K562 (cell line): ENCODE measurements at regions not wholly inside any gene's neighbourhood (a gene's known extent, or its start where the extent isn't known, plus 50 kb on each side); places are given as distances from the start of the nearest gene placed in this dataset.

Experiments
- ATAC-seq: fragments of 200-7000 bp; cut with Tn5 transposase; 3 replicates; pipeline ENCODE4 v1.9.1; 2020; ENCODE audit warnings: moderate library complexity
- BruUV-seq: library from RNA; stranded (reverse); fragments of 400-500 nt; replicated peaks from 2 replicates; lab custom pipeline; 2021; lab: Mats Ljungman, UMichigan
- CTCF ChIA-PET: fragments of 300-600 bp; formaldehyde crosslinking; extraction: SDS; loops from one replicate; lab custom pipeline; 2021; ENCODE audit warnings: low intra/inter-chr PET ratio; lab: Yijun Ruan, JAX
- POLR2A ChIA-PET: fragments of 300-600, 350-650 bp; sonication (Branson Sonifier 250); formaldehyde crosslinking; extraction: SDS; loops from one replicate; lab custom pipeline; 2021; ENCODE audit warnings: antibody characterized with exemption, inconsistent platforms; lab: Yijun Ruan, JAX
- DNase-seq, 4 experiments: peaks; one replicate each; pipeline versions ENCODE4 v3.0.0 to v3.0.0-alpha.2; 2011 to 2018; ENCODE audit warnings: low spot score in 3 of 4, mixed read lengths in 3 of 4; ENCODE audit errors: extremely low read depth in 1 of 4
- FAIRE-seq: peaks from 2 replicates; lab custom pipeline; 2011; peaks lifted over from hg19 to GRCh38; lab: Jason Lieb, UNC
- H2AFZ ChIP-seq: 2 replicates; pipeline ENCODE4 v1.6.0; 2011; ENCODE audit warnings: low read depth, low read length, control low read depth, inconsistent platforms
- H3K27ac ChIP-seq: fragments of 200-600 bp; 3 replicates; pipeline ENCODE4 v1.8.0; 2011; ENCODE audit warnings: low read depth, mild to moderate bottlenecking, control low read depth, inconsistent platforms, low read length, moderate library complexity, mixed read lengths; ENCODE audit errors: extremely low read depth
- H3K27me3 ChIP-seq, 2 experiments: fragments of 300-600 bp in 1 of 2; 2 replicates in 1 of 2; 3 replicates in 1 of 2; pipeline versions ENCODE4 v1.6.0 to v1.8.0; 2011; ENCODE audit warnings: inconsistent platforms in 2 of 2, low read length in 2 of 2, mild to moderate bottlenecking in 1 of 2, mixed read lengths in 1 of 2, moderate library complexity in 1 of 2; ENCODE audit not compliant: control insufficient read depth in 2 of 2, insufficient read depth in 2 of 2
- H3K36me3 ChIP-seq: fragments of 300-600 bp; 3 replicates; pipeline ENCODE4 v1.8.0; 2011; ENCODE audit warnings: mild to moderate bottlenecking, low read length, inconsistent platforms; ENCODE audit not compliant: control insufficient read depth, insufficient read depth
- H3K4me1 ChIP-seq, 2 experiments: fragments of 200-600 bp in 1 of 2; replicated peaks in 1 of 2; 2 replicates in 1 of 2; 3 replicates in 1 of 2; pipeline versions ENCODE4 v1.5.1 to v1.8.0; 2011; ENCODE audit warnings: inconsistent platforms in 2 of 2, low read length in 2 of 2, mild to moderate bottlenecking in 1 of 2, mixed read lengths in 1 of 2, moderate library complexity in 1 of 2; ENCODE audit not compliant: control insufficient read depth in 2 of 2, insufficient read depth in 2 of 2
- H3K4me2 ChIP-seq: 2 replicates; pipeline ENCODE4 v1.6.1; 2011; ENCODE audit warnings: low read length, control low read depth, inconsistent platforms, mixed read lengths; ENCODE audit not compliant: insufficient read depth
- H3K4me3 ChIP-seq: fragments of 200-600 bp; sonication (generic), shearing (Covaris generic); 2 replicates; pipeline ENCODE4 v1.5.1; 2016; ENCODE audit warnings: control low read depth, inconsistent platforms
- H3K79me2 ChIP-seq: fragments of 200-600 bp; 3 replicates; pipeline ENCODE4 v1.8.0; 2011; ENCODE audit warnings: low read length, inconsistent platforms; ENCODE audit not compliant: control insufficient read depth, insufficient read depth
- H3K9ac ChIP-seq, 2 experiments: 2 replicates each; pipeline versions ENCODE4 v1.6.0 to v1.6.1; 2011; ENCODE audit warnings: low read depth in 2 of 2, low read length in 2 of 2, control low read depth in 1 of 2, inconsistent platforms in 1 of 2, mild to moderate bottlenecking in 1 of 2, mixed read lengths in 1 of 2; ENCODE audit not compliant: insufficient read depth in 1 of 2
- H3K9me1 ChIP-seq: one replicate; pipeline ENCODE4 v1.6.0; 2011; ENCODE audit warnings: inconsistent platforms, mild to moderate bottlenecking, low read length, moderate library complexity; ENCODE audit not compliant: control insufficient read depth, insufficient read depth
- H3K9me3 ChIP-seq: replicated peaks from 2 replicates; pipeline ENCODE4 v1.5.1; 2011; ENCODE audit warnings: low read depth, low read length, inconsistent platforms; ENCODE audit not compliant: control insufficient read depth, insufficient read depth
- H4K20me1 ChIP-seq: replicated peaks from 2 replicates; pipeline ENCODE4 v1.6.1; 2011; ENCODE audit warnings: low read length, inconsistent platforms, mixed read lengths; ENCODE audit not compliant: control insufficient read depth, insufficient read depth
- DNMT1 ChIP-seq: fragments of 450-650 bp; IDR thresholded peaks from 2 replicates; pipeline ENCODE4 v1.6.1; 2016; ENCODE audit warnings: antibody characterized with exemption, mild to moderate bottlenecking
- E2F3 ChIP-seq: fragments of 250-450 bp; sonication (Bioruptor Pico); IDR thresholded peaks from 2 replicates; pipeline ENCODE4 v1.4.0; 2020; ENCODE audit warnings: mild to moderate bottlenecking
- E2F4 ChIP-seq: sonication (generic); formaldehyde crosslinking; IDR thresholded peaks from 2 replicates; pipeline ENCODE4 v1.8.0; 2022; ENCODE audit warnings: mild to moderate bottlenecking, low read depth, missing genetic modification reagents
- ESRRB ChIP-seq: fragments of 250-450 bp; sonication (Bioruptor Pico); IDR thresholded peaks from 2 replicates; pipeline ENCODE4 v1.5.0; 2020; ENCODE audit warnings: mild to moderate bottlenecking, moderate library complexity, borderline replicate concordance
- FOXP1 ChIP-seq: sonication (generic); formaldehyde crosslinking; IDR thresholded peaks from 2 replicates; pipeline ENCODE4 v1.8.0; 2022; ENCODE audit warnings: mild to moderate bottlenecking, missing genetic modification reagents
- GABPA ChIP-seq: fragments of 200-800 bp; sonication (Bioruptor generic); conservative IDR thresholded peaks from 2 replicates; pipeline ENCODE4 v1.6.1; 2016; ENCODE audit warnings: low read depth, missing genetic modification characterization, missing compliant biosample characterization
- RBM22 ChIP-seq: fragments of 200-400 bp; formaldehyde crosslinking; IDR thresholded peaks from 2 replicates; pipeline ENCODE4 v1.6.1; 2018; ENCODE audit warnings: low read length, low read depth; ENCODE audit not compliant: poor library complexity, severe bottlenecking
- THRAP3 ChIP-seq: fragments of 450-650 bp; IDR thresholded peaks from 2 replicates; pipeline ENCODE4 v1.6.1; 2016; ENCODE audit warnings: mild to moderate bottlenecking, inconsistent platforms, borderline replicate concordance
- ZC3H8 ChIP-seq: fragments of 450-650 bp; IDR thresholded peaks from 2 replicates; pipeline ENCODE4 v1.6.1; 2017
- ZNF174 ChIP-seq: fragments of 250-450 bp; sonication (Bioruptor Pico); IDR thresholded peaks from 2 replicates; pipeline ENCODE4 v1.4.0; 2020; ENCODE audit warnings: mild to moderate bottlenecking
- ZNF431 ChIP-seq: sonication (generic); formaldehyde crosslinking; IDR thresholded peaks from 2 replicates; pipeline ENCODE4 v1.8.0; 2022; ENCODE audit warnings: mild to moderate bottlenecking, missing genetic modification reagents
- ZNF77 ChIP-seq: fragments of 250-450 bp; sonication (Bioruptor Pico); IDR thresholded peaks from 2 replicates; pipeline ENCODE4 v1.5.0; 2020
- WGBS: fragments of 100-300 bp; shearing (Covaris generic); methylation state at CpG from one replicate; pipeline ENCODE4 v1.1.6; 2016; ENCODE audit warnings: low coverage, mixed read lengths; ENCODE audit not compliant: insufficient coverage; ENCODE audit errors: missing lambda C conversion rate; 5-methylcytosine and 5-hydroxymethylcytosine counted together
- in situ Hi-C: fragments of 300-500 bp; cut with MboI; formaldehyde crosslinking; loops from 4 replicates; pipeline ENCODE4 v1.15.0; 2018; ENCODE audit warnings: inconsistent platforms, mixed read lengths
- intact Hi-C: fragments of 100-400 bp; cut with micrococcal nuclease; formaldehyde crosslinking; loops from 2 replicates; pipeline ENCODE4 v1.14.2; 2022
- TF ChIP-seq, protein P1 (sequence below): fragments of 250-450 bp; sonication (Bioruptor Pico); IDR thresholded peaks from 2 replicates; pipeline ENCODE4 v1.4.0; 2020; ENCODE audit warnings: mild to moderate bottlenecking

GRCh38 chr2:194363878-194364277 is 1293.1 kb upstream of the SLC39A10 start:
- ATAC-seq: no peak
- Histone ChIP-seq H4K20me1 (no peaks in the 10 kb centered on the region), H3K9ac (no peak overlapping the region), H3K27ac (no peak overlapping the region), H3K4me3 (no peak overlapping the region), H3K36me3 (no peaks in the 10 kb centered on the region), H3K9me1 (no peaks in the 10 kb centered on the region), H2AFZ (no peak overlapping the region), H3K4me2 (no peak overlapping the region), H3K27me3 (no peaks in the 10 kb centered on the region), H3K4me1 (no peaks in the 10 kb centered on the region), H3K79me2 (no peaks in the 10 kb centered on the region), H3K9me3 (no peaks in the 10 kb centered on the region)
- TF ChIP-seq ZNF431 (CRISPR knock-in tag): no peak
- TF ChIP-seq ZNF77: no peak
- TF ChIP-seq RBM22: no peak
- no peak for TF ChIP-seq DNMT1
- no peak for TF ChIP-seq FOXP1 (CRISPR knock-in tag)
- no peak for TF ChIP-seq E2F3
- no peak for TF ChIP-seq THRAP3
- TF ChIP-seq E2F4: no peak
- no peak for TF ChIP-seq ZC3H8
- no peak for TF ChIP-seq ESRRB (CRISPR knock-in tag)
- no peak for TF ChIP-seq ZNF174 (CRISPR knock-in tag)
- TF ChIP-seq GABPA (tag): no peak
- TF ChIP-seq, protein P1, sequence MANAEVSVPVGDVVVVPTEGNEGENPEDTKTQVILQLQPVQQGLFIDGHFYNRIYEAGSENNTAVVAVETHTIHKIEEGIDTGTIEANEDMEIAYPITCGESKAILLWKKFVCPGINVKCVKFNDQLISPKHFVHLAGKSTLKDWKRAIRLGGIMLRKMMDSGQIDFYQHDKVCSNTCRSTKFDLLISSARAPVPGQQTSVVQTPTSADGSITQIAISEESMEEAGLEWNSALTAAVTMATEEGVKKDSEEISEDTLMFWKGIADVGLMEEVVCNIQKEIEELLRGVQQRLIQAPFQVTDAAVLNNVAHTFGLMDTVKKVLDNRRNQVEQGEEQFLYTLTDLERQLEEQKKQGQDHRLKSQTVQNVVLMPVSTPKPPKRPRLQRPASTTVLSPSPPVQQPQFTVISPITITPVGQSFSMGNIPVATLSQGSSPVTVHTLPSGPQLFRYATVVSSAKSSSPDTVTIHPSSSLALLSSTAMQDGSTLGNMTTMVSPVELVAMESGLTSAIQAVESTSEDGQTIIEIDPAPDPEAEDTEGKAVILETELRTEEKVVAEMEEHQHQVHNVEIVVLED (CRISPR knock-in tag): no peak
- 13% methylated on average over 2 of the region's 2 CpGs for WGBS
- no peak for FAIRE-seq
- CTCF ChIA-PET: no interaction called here
- in situ Hi-C loops: no loop called here
- POLR2A ChIA-PET: no interaction called here
- intact Hi-C loops: no loop called here
- no TSS peak for BruUV-seq
- DNase-seq: no peak
